HepG2 (cell line): ENCODE measurements at regions not wholly inside any gene's neighbourhood (a gene's known extent, or its start where the extent isn't known, plus 50 kb on each side); places are given as distances from the start of the nearest gene placed in this dataset.
A peak's percentile ranks its signal among the peaks of the same experiment; 100 is the strongest.

ENCODE experiments used
- EZH2 ChIP-seq: conservative IDR thresholded peaks from 2 replicates; pipeline ENCODE4 v1.6.1; 2012; ENCODE audit warnings: mild to moderate bottlenecking, low read depth, low read length, moderate library complexity
- HIVEP1 ChIP-seq: sonication (generic); formaldehyde crosslinking; IDR thresholded peaks from 2 replicates; pipeline ENCODE4 v1.4.0; 2020; ENCODE audit warnings: mild to moderate bottlenecking, missing genetic modification reagents
- KMT2B ChIP-seq: IDR thresholded peaks from 2 replicates; pipeline ENCODE4 v1.6.1; 2016; ENCODE audit warnings: missing genetic modification reagents, missing compliant biosample characterization
- POGK ChIP-seq: sonication (generic); formaldehyde crosslinking; conservative IDR thresholded peaks from 2 replicates; pipeline ENCODE4 v1.8.0; 2022; ENCODE audit warnings: mild to moderate bottlenecking, moderate library complexity, missing genetic modification reagents
- PRDM15 ChIP-seq: sonication (generic); formaldehyde crosslinking; IDR thresholded peaks from 2 replicates; pipeline ENCODE4 v1.4.0; 2020; ENCODE audit warnings: missing genetic modification reagents
- RARA ChIP-seq: IDR thresholded peaks from 2 replicates; pipeline ENCODE4 v1.6.1; 2016; ENCODE audit warnings: missing genetic modification reagents, missing compliant biosample characterization
- SP2 ChIP-seq: sonication (generic); formaldehyde crosslinking; IDR thresholded peaks from 2 replicates; pipeline ENCODE4 v1.5.1; 2020; ENCODE audit warnings: mild to moderate bottlenecking, missing genetic modification reagents
- UBTF ChIP-seq: sonication (generic); formaldehyde crosslinking; IDR thresholded peaks from 2 replicates; pipeline ENCODE4 v1.4.0; 2020; ENCODE audit warnings: mild to moderate bottlenecking, missing genetic modification reagents
- ZNF589 ChIP-seq: sonication (generic); formaldehyde crosslinking; conservative IDR thresholded peaks from 2 replicates; pipeline ENCODE4 v1.8.0; 2022; ENCODE audit warnings: mild to moderate bottlenecking, moderate library complexity, missing genetic modification reagents
- TF ChIP-seq, protein P1 (sequence below): sonication (generic); formaldehyde crosslinking; IDR thresholded peaks from 2 replicates; pipeline ENCODE4 v1.9.0; 2021; ENCODE audit warnings: mild to moderate bottlenecking, missing genetic modification reagents
- TF ChIP-seq, protein P2 (sequence below): sonication (generic); formaldehyde crosslinking; IDR thresholded peaks from 2 replicates; pipeline ENCODE4 v1.4.0; 2020; ENCODE audit warnings: missing genetic modification reagents

DNA sequence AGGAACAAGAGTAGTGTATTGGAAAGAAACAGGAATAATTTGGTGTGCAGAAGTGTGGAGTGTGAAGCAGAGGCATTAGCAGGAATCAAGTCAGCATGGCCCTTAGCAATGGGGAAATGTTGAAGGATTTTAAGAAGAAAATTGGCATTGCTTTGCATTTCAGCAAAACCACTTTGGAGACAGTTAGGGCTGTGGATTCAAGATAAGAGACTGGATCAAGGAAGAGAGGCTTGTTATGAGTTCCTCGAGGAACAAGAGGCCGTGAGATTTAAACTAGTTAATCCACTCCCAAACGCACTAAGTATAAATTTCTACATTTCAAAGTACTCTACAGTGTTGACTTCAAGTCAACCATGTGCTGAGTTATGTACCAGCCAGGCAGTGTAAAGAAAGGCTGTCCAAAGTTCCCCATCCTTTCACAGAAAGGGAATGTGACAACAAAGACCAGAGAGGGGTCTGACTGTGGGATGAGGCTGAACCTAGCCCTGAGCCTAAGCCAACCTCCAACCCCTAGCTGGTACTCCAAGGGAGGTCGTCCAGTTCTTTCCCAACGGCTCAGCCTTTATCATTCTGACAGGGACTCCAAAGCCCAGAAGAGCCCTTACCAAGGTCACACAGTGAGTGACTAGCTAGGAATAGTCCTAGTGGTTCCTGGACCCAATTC, 91.2 kb upstream of the BMP4 start (continued):
- TF ChIP-seq ZNF589 (CRISPR knock-in tag) = no peak
- no peak for TF ChIP-seq POGK (CRISPR knock-in tag)
- no peak for TF ChIP-seq PRDM15 (CRISPR knock-in tag)
- TF ChIP-seq UBTF (CRISPR knock-in tag) = no peak
- TF ChIP-seq RARA (CRISPR knock-in tag) = peak; percentile 80
- TF ChIP-seq HIVEP1 (CRISPR knock-in tag) = no peak
- TF ChIP-seq EZH2 = no peak
- TF ChIP-seq, protein P1, sequence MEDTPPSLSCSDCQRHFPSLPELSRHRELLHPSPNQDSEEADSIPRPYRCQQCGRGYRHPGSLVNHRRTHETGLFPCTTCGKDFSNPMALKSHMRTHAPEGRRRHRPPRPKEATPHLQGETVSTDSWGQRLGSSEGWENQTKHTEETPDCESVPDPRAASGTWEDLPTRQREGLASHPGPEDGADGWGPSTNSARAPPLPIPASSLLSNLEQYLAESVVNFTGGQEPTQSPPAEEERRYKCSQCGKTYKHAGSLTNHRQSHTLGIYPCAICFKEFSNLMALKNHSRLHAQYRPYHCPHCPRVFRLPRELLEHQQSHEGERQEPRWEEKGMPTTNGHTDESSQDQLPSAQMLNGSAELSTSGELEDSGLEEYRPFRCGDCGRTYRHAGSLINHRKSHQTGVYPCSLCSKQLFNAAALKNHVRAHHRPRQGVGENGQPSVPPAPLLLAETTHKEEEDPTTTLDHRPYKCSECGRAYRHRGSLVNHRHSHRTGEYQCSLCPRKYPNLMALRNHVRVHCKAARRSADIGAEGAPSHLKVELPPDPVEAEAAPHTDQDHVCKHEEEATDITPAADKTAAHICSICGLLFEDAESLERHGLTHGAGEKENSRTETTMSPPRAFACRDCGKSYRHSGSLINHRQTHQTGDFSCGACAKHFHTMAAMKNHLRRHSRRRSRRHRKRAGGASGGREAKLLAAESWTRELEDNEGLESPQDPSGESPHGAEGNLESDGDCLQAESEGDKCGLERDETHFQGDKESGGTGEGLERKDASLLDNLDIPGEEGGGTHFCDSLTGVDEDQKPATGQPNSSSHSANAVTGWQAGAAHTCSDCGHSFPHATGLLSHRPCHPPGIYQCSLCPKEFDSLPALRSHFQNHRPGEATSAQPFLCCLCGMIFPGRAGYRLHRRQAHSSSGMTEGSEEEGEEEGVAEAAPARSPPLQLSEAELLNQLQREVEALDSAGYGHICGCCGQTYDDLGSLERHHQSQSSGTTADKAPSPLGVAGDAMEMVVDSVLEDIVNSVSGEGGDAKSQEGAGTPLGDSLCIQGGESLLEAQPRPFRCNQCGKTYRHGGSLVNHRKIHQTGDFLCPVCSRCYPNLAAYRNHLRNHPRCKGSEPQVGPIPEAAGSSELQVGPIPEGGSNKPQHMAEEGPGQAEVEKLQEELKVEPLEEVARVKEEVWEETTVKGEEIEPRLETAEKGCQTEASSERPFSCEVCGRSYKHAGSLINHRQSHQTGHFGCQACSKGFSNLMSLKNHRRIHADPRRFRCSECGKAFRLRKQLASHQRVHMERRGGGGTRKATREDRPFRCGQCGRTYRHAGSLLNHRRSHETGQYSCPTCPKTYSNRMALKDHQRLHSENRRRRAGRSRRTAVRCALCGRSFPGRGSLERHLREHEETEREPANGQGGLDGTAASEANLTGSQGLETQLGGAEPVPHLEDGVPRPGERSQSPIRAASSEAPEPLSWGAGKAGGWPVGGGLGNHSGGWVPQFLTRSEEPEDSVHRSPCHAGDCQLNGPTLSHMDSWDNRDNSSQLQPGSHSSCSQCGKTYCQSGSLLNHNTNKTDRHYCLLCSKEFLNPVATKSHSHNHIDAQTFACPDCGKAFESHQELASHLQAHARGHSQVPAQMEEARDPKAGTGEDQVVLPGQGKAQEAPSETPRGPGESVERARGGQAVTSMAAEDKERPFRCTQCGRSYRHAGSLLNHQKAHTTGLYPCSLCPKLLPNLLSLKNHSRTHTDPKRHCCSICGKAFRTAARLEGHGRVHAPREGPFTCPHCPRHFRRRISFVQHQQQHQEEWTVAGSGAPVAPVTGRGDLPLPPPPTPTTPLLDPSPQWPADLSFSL (CRISPR knock-in tag) = no peak
- TF ChIP-seq, protein P2, sequence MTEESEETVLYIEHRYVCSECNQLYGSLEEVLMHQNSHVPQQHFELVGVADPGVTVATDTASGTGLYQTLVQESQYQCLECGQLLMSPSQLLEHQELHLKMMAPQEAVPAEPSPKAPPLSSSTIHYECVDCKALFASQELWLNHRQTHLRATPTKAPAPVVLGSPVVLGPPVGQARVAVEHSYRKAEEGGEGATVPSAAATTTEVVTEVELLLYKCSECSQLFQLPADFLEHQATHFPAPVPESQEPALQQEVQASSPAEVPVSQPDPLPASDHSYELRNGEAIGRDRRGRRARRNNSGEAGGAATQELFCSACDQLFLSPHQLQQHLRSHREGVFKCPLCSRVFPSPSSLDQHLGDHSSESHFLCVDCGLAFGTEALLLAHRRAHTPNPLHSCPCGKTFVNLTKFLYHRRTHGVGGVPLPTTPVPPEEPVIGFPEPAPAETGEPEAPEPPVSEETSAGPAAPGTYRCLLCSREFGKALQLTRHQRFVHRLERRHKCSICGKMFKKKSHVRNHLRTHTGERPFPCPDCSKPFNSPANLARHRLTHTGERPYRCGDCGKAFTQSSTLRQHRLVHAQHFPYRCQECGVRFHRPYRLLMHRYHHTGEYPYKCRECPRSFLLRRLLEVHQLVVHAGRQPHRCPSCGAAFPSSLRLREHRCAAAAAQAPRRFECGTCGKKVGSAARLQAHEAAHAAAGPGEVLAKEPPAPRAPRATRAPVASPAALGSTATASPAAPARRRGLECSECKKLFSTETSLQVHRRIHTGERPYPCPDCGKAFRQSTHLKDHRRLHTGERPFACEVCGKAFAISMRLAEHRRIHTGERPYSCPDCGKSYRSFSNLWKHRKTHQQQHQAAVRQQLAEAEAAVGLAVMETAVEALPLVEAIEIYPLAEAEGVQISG (CRISPR knock-in tag) = peak; percentile 57; the same call in 1 of the 2 replicates
- 0 out of 2 replicates have a peak, but pooled peaks have one; percentile 55 for TF ChIP-seq KMT2B (CRISPR knock-in tag)
- TF ChIP-seq SP2 = no peak
